Stimulated activated CD4-positive, alpha-beta T cell treated with anti-CD3 and anti-CD28 coated beads, Interleukin-4, amount 100 ng/mL, for 24 hours (primary cell): ENCODE measurements at regions not wholly inside any gene's neighbourhood (a gene's known extent, or its start where the extent isn't known, plus 50 kb on each side); places are given as distances from the start of the nearest gene placed in this dataset.
"Not testable (repeated sequence)": the region's sequence is repeated elsewhere in the genome, so short reads cannot be mapped to it uniquely, and the experiment has no call there.

ENCODE experiments used
- DNase-seq: peaks from one replicate; pipeline ENCODE4 v3.0.0-alpha.2; 2020

DNA sequence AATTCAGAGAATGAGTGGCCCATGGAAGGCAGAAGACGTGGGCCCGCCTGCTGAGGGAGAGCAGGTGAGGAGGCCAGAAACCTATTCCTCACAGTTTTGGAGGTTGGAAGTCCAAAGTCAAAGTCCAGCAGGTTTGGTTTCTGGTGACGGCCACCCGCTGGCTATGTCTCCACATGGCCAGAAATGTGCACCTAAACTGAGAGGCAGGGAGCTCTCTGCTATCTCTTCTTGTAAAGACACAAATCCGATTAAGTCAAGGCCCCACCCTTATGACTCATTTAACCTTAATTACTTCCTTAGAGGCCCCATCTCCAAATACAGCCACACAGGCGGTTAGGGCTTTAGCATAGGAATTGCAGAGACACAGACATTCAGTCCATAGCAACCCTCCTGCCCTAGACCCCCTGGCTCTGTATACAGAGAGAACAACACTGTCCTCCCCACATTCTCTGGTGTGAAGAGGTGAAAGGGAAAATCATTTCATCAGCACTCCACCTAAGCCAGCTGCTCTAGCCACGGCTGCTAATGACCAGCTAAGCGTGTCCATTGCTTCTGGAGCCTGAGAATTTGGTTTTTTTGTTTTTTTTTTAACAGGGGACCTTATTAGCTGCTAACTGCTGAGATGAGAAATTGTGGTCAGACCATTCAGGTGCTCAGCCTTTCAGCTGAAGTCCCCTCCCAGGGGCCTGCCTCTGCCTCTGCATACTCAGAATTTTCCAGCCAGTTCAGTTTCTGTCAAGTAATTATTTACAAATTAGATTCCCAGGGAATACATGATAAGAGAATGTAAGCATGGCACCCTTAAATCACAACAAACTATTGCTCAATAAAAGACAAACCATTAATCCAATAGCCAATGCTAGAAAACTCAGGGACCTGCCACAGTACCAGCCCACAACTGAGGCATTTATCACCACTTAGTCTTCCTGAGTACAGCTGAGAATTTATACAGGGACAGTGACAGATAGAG, 368.7 kb upstream of the ID2 start:
- DNase-seq: no peak

DNA sequence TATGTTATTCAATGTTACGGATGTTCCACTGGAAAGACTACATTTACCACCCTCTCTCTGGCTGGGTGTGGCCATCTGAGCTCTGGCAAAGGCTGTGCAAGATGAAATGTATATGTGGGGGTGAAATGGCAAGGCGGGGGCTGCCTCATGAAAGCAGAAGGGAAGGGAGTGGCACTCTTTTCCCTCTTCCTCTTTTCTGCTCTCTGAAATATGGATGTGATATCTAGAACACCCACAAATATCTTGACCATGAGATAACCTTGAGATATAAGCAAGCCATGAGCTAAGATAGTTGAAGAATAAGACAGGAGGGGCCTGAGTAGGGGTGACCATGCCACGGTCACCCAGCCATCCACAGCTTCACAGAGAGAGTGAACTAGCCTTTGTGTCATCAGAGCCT, 367.8 kb upstream of the ID2 start:
- no peak for DNase-seq

DNA sequence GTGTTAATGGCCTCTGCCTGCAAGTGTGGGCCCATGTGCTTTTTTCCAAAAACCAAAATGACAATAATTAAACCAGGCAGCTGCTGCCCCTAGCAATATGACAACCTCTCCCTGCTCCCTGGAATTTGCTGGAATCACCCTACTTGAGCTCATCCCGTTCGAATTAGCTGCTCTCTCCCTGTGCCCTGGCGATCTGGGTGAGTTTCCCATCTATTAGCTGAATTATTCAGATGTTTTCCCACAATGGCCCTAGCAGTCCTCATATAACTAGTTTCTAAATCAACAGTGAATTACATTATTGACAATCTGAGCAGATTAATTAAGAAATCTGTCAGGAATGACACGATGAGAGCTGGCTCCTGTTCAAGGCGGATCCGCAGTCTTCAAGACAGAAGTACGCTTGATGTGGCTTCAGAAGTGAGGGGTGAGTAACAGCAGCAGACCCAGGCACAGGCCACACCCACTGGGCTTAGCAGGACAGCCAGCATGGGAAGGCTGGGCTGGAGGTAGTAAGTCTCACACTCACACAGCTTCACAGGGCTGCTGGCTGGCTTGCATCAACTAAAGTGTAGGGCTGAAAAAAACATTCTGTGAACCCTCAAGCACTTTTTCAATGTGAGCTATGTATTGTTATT, 366.2 kb upstream of the ID2 start:
- no peak for DNase-seq

DNA sequence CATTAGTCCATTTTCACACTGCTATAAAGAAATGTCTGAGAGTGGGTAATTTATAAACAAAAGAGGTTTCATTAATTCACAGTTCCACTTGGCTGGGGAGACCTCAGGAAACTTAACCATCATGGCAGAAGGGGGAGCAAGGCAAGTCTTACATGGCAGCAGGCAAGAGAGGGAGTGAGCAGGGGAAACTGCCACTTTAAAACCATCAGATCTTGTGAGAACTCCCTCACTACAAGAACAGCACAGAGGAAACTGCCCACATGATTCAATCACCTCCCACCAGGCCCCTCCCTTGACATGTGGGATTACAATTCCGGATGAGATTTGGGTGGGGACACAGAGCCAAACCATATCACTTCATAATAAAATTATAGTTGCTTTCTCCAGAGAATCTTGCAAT, 365.5 kb upstream of the ID2 start:
- no peak for DNase-seq

DNA sequence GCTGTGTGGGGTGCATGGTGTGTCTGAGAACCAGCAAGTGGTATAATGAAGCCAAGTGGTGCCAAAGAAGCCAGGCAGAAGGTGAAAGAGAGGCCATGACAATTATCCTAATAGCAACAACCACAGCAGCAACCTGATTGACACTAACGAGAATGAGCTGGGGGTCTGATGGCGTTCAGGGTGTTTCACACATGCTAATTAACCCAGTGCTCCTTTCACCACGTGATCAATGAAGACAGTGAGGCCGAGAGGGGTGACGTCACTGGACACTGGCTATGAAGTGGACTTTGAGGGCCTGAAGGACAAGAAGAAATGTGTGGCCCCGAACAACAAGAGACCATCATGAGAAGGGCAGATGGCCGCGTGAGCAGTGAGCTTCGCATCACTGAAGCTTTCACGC, 364.4 kb upstream of the ID2 start:
- no peak for DNase-seq

DNA sequence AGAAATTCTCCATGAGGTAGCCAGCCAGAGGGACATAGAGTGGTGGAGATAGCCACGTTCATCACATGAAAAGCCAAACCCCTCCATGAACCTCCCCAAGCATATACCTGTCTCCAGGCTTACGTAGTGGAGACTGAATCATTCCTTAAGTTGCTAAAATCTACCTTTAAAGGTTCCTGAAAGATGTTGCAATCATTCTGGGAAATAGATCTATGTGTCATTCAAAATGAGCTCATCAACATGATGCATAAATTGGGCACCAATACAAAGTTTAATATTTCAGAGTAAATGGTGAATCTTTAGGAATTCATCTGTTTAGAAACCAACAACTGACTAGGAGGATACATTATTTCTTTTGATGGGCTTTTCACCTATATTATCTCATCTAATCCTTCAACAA, 362.6 kb upstream of the ID2 start:
- no peak for DNase-seq

DNA sequence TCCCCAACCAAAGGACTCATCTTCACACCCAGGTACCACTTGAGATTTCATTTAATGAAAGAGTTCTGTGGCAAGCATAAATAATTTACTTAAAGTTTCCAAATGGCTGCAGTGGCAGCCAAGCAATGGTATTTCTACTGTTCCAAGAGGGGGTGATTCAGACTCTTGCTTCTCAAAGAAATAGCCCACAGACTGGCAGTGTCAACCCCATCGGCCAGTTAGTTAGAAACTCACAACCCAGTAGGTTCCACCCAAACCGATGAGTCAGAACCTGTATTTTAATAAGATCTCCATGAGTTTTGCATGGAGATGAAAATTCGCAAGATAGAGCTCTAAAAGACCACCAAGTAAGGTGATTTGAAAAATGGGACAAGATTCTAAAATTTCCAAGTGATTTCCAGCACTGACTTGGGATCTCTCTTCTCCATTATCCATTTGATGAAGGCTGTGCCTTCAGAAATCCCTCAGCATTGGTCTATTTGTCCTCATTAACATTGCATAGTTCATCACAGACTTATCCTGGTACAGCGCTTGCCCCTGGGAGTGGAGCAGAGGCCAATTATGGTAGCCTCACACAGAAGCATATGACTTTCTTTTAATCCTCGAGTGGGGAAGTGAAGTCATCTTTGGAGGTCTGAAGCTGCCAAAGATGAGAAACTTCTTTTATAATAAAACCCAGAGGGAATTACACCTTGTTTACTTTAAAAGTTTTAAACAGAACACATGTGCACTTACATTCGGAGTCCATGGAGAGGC, 361.4 kb upstream of the ID2 start:
- DNase-seq: no peak

DNA sequence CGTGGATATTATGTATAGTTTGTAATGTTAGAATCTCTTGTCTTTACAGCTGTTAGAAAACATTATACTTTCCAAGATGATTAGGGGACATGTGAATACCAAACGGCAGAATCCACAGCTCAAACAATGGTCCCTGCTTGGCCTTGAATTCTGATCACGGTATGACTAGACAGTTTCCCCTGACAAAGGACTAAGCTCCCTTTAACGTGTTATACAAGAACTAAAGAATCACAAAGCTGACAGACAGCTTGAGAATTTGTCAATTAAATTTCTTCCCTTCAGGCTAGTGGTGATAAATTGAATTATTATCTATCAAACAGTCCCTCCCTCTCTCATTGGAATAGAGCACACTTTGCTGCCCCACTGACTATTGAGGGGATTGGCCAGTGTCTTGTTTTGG, 359.2 kb upstream of the ID2 start:
- no peak for DNase-seq

DNA sequence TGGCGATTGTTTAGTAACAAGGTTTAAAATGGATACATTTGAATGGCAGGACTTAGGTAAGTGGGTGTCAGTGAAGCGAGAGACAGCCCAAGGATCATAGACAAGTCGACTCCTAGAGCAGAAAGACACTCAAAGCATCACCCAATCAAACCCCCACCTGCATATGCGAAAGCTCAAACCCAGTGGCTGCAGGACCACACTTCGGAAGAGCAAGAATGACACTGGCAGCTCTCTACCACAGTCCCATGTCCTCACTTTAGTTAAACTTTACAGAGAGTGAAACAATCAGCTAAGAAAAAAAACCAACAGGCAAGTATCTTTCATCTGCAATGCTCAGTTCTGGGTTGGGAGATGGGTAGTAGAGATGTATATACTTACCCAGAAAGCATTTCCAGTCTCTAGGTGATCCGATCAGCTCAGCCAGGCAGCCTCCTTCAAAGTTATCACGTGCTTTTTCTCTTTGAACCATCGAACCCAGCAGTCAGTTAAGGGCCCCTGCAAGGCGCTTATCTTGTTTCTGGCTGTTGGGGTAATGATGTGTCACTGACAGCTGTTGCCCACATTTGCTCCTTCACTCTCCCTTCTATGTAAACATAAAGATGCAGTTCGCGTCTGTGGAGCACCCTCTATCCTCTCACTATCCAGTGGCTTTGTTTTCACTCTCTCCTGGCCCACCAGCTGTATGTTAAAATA, 357.5 kb upstream of the ID2 start:
- DNase-seq: no peak

DNA sequence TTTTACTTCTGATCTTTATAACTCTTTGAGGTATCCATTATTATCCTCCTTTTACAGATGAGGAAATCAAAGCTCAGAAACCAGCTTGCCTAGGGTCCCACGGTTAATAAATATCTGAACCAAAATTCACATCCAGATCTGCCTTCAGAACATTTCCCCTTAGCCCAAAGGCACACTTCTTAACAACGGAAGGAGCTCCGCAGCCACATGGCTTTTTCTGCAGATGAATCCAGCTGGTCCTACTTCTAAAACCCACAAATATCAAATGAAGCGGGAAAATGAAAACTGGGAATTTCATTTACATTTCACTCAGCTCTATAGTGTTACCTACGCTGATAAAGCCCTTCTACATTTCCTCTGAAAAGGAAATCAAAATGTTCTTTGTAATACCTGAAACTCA, 357.0 kb upstream of the ID2 start:
- DNase-seq: no peak

DNA sequence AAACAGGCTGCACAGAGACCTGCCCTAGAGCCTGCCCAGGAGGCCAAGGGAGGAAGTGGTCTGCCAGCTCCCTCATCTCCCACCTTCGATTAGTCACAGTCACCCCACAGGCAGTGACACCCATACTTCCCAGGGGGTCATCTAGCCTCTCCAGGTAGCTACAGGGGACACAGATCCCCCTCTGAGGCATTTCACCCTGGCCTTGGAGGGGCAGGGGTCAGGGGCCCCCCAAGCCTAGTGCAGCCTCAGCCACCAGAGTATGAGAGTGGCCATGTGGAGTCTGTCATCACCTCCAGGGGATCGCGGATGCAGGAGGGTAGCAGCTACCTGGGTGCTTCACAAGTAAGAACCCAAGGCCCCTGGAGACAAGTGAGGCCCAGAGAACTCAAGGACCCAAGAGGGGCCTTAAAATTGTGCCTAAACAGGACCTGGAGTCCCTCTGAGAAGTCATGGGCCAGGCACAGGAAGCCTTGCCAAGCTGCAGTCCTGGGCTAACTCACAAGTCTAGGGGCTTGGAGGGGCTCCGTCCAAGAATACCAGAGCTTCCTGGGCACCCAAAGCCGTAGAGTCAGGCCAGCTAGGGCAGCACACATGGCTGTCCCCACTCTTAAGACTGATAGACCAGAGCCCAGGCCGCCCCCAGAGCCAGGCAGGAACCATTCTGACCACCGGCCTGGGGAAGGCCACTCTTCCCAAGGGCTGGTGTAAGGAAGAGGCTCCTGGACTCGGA, 354.3 kb upstream of the ID2 start:
- DNase-seq: no peak

DNA sequence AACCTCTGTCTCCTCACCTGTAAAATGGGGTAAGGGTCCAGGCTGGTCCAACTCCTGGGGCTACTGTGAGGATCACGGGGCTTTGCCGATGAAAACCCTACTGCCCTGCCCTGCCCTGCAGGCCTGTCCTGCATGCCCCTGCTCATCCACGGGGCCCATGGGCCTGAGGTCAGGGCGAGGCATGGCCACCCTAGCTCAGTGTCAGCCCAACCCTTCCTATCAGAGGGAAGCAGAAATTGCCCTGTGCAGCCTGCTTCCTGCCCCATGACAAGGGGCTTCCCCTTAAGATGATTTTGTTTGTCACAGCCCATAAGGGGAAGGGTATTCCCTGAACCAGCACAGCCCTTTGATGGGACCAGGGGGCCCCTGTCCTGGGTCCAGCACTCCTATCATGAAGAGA, 353.6 kb upstream of the ID2 start:
- DNase-seq: no peak

DNA sequence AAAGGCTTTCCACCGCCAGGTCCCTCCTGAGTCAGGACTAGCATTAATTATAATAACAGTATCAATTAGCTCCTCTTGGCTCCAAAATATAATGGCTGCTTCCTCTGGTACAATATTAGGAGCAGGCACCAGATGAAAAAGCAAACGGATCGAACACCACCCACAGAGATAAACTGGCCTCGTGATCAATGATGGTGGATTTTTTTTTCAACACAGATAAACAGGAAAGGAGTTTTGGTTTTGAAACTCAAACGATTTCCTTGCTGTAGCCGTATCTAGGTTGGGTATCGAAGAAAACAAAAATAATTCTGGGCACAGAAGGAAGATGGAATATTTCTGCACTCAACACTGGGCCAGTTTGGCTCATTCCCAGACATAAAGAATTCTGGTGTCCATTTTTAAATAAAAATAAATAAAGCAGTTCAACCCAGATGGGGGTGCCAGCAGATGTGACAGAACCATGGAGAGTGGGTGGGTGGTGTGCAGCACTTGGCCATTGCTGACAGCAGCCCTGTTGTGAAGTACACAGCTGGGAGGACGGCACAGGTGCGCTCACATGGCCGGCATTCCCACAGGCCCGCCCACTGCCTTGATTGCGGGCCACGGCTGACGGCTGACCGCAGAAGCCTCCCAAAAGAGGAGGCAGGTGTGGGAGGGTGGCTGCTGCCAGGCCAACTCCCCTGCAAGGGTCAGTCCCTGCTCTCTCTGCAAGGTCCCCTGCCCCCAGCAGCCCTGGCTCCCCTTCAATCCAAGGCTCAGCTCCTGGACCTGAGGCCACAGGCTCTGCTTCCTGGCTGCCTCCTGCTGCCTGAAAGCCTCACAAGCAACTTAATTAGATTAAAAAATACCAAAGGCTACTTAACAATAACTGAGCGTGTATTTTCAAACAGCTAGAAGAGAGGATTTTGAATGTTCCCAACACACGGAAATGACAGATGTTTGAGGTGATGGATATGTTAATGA, 351.9 kb upstream of the ID2 start:
- DNase-seq: no peak

DNA sequence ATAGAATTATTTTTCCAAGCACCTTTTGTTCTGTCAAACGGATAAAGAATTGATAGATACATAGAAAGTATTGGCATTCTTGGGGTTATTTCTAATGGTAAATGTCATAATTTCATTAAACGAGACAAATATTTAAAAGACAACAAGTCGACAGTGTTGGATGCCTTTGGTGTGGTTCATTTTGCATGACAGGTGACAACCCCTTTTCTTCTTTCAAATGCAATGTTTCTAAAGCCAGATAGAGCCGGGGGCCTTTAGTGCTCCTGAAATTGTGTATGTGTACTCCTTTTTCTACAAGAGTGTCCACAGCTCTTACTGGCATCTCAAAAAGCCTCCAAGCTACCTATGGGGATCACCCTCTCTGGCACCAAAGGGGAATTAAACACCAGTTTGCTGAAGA, 350.8 kb upstream of the ID2 start:
- DNase-seq: no peak

DNA sequence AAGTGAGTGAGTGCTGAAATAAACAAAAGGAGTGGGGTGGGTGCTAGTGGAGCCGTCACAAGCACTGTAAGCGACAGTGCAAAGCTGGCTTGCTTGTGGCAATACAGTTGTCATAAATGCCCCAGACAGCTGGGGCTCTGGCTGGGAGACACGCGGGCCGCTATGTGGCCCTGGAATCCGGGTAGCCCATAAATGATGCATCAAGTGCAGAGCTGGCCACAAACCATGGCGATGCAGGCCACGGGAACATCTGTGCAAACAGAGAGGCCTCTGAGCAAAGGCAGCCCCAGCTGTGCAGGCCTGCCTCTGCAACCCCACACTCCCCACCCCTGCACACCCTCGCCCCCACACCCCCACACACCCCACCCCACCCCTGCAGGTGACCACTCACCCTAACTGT, 349.2 kb upstream of the ID2 start:
- DNase-seq: no peak

DNA sequence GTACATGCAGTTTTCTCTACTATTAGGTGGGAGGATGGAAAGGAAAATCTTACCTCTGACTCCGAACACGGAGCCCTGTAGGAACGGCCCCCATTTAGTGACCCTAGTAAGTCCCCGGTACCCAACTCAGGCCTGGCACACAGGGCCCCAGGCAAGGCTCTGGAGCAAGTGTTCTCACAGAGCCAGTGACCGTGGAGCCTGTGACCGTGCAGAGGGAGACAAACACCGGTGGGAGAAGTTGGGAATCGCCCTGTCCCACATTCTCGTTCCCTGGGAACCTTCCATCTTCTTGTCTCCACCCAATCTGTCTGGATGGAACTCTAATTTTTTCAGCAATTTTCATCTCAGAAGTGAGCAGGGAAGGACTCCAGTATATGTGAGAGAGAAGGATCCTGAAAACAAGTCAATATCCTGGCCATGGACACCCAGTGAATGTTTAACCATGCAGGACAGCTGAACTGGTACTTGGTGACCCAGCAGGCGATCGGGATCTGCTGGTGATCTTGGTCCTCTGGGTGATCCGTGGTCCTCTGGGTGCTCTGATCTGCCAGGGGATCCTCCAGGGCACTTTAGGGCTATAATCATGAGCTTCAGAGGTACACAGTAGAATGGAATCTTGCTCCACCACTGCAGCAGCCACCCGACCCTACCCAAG, 348.6 kb upstream of the ID2 start:
- no peak for DNase-seq

DNA sequence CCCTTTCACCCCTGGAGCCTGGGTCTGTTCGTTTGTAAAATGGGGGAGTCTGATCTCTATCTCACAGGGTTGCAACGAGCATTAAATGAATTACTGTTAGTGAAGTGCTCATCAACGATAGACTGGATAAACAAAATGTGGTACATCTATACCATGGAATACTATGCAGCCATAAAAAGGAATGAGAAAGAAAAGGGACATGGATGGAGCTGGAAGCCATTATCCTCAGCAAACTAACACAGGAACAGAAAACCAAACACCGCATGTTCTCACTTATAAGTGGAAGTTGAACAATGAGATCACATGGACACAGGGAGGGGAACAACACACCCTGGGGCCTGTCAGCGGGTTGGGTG, 348.0 kb upstream of the ID2 start:
- DNase-seq: not testable (repeated sequence)

DNA sequence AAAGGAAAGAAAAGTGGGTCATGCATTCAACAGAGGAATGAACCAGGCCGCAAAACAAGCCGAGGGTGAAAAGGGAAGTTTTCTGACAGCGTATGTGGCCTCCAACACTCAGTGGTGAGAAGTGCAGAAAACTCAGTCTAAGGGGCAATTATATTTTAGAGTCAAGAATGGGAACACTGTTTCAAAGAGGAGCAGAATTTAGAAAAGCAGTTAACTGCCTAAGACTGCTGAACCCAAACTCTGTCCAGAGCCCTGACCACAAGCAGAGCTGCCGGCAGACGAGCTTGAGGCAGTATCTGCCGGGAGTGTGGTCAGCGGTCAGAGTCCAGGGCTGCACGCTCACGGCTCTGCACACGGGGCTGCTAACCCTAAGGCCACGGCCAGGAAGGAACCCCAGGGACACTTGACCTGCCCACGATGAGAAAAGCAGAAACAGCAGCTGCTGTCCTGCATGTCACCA, 347.0 kb upstream of the ID2 start:
- DNase-seq: no peak

DNA sequence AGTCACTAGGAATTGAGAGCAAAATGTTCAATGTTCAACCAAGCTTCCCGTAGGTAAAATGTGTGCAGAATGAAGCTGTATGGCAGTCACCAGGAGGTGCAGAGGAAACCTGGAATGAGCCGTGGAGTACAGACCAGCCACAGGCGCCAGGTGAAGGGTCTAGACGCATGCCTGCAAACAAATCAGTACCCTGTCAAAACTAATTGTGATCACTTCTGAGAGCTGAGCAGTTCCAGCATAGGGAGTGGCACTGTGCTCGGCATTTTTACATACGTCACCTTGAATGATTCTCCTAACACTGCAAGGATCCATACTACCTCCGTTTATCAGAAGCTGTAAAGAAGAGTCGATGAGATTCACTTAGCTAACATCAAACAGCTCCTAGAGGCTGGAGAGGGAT, 346.1 kb upstream of the ID2 start:
- DNase-seq: no peak

DNA sequence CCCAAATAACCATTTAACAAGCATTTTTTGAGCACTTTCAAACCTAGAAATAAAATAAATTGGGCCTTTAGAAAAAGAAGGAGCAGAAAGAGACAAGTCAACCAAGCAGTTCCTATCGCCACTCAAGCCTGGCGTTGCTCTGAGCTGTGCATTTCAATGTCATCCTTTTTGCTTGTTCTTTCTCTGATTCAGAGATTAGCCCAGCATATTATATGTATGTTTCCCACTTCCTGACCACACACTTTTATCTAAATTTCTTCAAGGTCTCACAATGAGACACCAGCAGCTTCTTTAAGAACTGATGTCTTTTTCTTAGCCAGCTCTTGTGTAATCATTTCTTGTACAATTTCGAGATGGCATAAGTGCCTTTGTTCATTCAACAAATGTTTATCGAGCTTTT, 344.5 kb upstream of the ID2 start:
- no peak for DNase-seq

DNA sequence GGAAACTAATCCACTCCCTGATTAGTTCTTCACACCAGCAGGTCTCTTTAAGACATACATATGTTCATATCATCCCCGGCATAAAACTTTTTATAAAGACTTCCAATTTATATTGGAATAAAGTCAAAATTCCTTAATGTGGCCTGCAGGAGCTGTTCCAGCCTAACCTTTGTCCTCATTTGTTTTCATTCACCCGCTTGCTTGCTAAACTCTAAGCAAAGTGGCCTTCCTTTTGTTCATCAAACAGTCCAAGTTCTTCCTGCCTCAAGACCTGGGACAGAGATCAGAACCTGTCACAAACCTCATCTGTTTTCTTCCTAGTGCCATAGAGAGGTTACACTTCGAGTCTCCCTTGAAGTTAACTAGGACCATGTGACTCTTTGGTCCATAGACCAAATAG, 339.4 kb upstream of the ID2 start:
- no peak for DNase-seq
